Duodenal mucosa (tissue), 2 donors: ENCODE measurements at regions not wholly inside any gene's neighbourhood (a gene's known extent, or its start where the extent isn't known, plus 50 kb on each side); places are given as distances from the start of the nearest gene placed in this dataset.

Experiments used
- H3K27ac ChIP-seq: one replicate; pipeline ENCODE4 v1.7.0; 2013; ENCODE audit warnings: low read depth, low read length
- H3K27me3 ChIP-seq, 2 donors: one replicate each; pipeline ENCODE4 v1.7.0; 2013; ENCODE audit warnings: low read length in 2 of 2, control low read depth in 1 of 2; ENCODE audit not compliant: insufficient read depth in 2 of 2, control insufficient read depth in 1 of 2
- H3K36me3 ChIP-seq, 2 donors: one replicate each; pipeline ENCODE4 v1.7.0; 2013; ENCODE audit warnings: low read length in 2 of 2, control low read depth in 1 of 2; ENCODE audit not compliant: insufficient read depth in 2 of 2, control insufficient read depth in 1 of 2
- H3K4me1 ChIP-seq, 2 donors: one replicate each; pipeline ENCODE4 v1.7.0; 2013; ENCODE audit warnings: low read length in 2 of 2, control low read depth in 1 of 2; ENCODE audit not compliant: insufficient read depth in 2 of 2, control insufficient read depth in 1 of 2
- H3K4me3 ChIP-seq, 2 donors: one replicate each; pipeline ENCODE4 v1.7.0; 2013; ENCODE audit warnings: low read length in 2 of 2, low read depth in 1 of 2
- H3K9ac ChIP-seq, 2 donors: one replicate each; pipeline ENCODE4 v1.7.0; 2013; ENCODE audit warnings: low read length in 2 of 2, low read depth in 1 of 2
- H3K9me3 ChIP-seq, 2 donors: one replicate each; pipeline ENCODE4 v1.7.0; 2013; ENCODE audit warnings: low read length in 2 of 2, control low read depth in 1 of 2; ENCODE audit not compliant: control insufficient read depth in 1 of 2

- Histone ChIP-seq H3K4me1 (no peaks in the 10 kb centered on the region), H3K4me3 (no peak overlapping the region), H3K9ac (no peak overlapping the region), H3K27me3 (no peaks in the 10 kb centered on the region), H3K27ac (no peak overlapping the region), H3K9me3 (no peaks in the 10 kb centered on the region), H3K36me3 (no peaks in the 10 kb centered on the region)
Measured at GRCh38 chr2:53452957-53453748, 314.5 kb upstream of the CHAC2 start.

DNA sequence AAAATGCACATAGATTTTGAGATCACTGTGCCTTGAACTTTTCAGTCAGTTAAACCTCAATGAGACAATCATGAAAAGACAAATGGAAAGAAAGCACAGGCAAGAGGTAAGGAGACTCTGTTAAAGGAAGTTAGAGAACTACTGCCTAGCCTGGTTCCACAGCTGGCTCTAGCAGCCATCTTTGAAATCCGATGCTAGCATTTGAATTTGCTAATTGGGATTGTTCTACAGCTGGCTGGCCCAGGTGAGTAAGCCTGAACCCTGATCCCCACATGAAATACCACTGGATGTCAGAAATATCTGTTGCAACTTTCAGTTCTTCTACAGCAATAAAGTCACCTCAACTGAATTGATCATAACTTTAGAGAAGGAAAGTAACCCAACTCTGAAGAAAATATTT is 315.2 kb upstream of the CHAC2 start:
- Histone ChIP-seq H3K4me3 (no peak overlapping the region), H3K27ac (no peak overlapping the region), H3K9ac (no peak overlapping the region), H3K36me3 (no peaks in the 10 kb centered on the region), H3K4me1 (no peaks in the 10 kb centered on the region), H3K27me3 (no peaks in the 10 kb centered on the region), H3K9me3 (no peaks in the 10 kb centered on the region)

- no peaks in the 10 kb centered on the region for H3K4me1 ChIP-seq
- no peak overlapping the region for H3K9ac ChIP-seq
- no peaks in the 10 kb centered on the region for H3K9me3 ChIP-seq
- H3K27me3 ChIP-seq, result no peaks in the 10 kb centered on the region
- H3K27ac ChIP-seq, result no peak overlapping the region
- no peaks in the 10 kb centered on the region for H3K36me3 ChIP-seq
- H3K4me3 ChIP-seq, result no peak overlapping the region
Measured at GRCh38 chr2:53450923-53451322, 316.7 kb upstream of the CHAC2 start.

- Histone ChIP-seq H3K27ac (no peak overlapping the region), H3K36me3 (no peaks in the 10 kb centered on the region), H3K9me3 (no peaks in the 10 kb centered on the region), H3K27me3 (no peaks in the 10 kb centered on the region), H3K4me1 (no peaks in the 10 kb centered on the region), H3K9ac (no peak overlapping the region), H3K4me3 (no peak overlapping the region)
Measured at GRCh38 chr2:53448591-53448990, 319.0 kb upstream of the CHAC2 start.

GRCh38 chr2:53448086-53448485 is 319.5 kb upstream of the CHAC2 start:
- H3K4me1 ChIP-seq, result no peaks in the 10 kb centered on the region
- H3K27ac ChIP-seq, result no peak overlapping the region
- no peak overlapping the region for H3K9ac ChIP-seq

GRCh38 chr2:53445383-53446070 is 322.1 kb upstream of the CHAC2 start:
- Histone ChIP-seq H3K9me3 (no peaks in the 10 kb centered on the region), H3K27me3 (no peaks in the 10 kb centered on the region), H3K9ac (no peak overlapping the region), H3K27ac (no peak overlapping the region), H3K4me3 (no peak overlapping the region), H3K36me3 (no peaks in the 10 kb centered on the region), H3K4me1 (no peaks in the 10 kb centered on the region)

More at GRCh38 chr2:53448086-53448485, 319.5 kb upstream of the CHAC2 start:
- H3K27me3 ChIP-seq, result no peaks in the 10 kb centered on the region
- no peak overlapping the region for H3K4me3 ChIP-seq
- no peaks in the 10 kb centered on the region for H3K36me3 ChIP-seq
- H3K9me3 ChIP-seq, result no peaks in the 10 kb centered on the region

DNA sequence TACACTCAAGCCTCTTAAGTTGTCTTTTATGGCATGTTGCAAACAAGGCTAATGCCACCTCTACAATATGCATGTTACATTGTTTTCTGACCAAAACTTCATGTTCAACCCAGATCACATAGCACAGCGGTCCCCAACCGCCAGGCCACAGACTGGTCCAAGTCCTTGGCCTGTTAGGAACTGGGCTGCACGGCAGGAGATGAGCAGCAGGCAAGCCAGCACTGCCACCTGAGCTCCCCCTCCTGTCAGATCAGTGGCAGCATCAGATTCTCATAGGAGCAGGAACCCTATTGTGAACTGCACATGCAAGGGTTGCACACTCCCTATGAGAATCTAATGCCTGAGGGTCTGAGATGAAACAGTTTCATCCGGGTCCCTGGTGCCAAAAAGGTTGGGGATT is 324.8 kb upstream of the CHAC2 start:
- peaks cover 0 to 5% of the 10 kb centered on the region in 2 donors for H3K4me1 ChIP-seq

GRCh38 chr2:53442093-53442492 is 325.5 kb upstream of the CHAC2 start:
- Histone ChIP-seq H3K9ac (no peak overlapping the region), H3K27ac (no peak overlapping the region), H3K9me3 (no peaks in the 10 kb centered on the region), H3K4me3 (no peak overlapping the region), H3K27me3 (no peaks in the 10 kb centered on the region), H3K36me3 (no peaks in the 10 kb centered on the region), H3K4me1 (peaks cover 0 to 6% of the 10 kb centered on the region in 2 donors)

More for the DNA sequence above, 324.8 kb upstream of the CHAC2 start:
- no peaks in the 10 kb centered on the region for H3K9me3 ChIP-seq
- no peak overlapping the region for H3K9ac ChIP-seq
- no peaks in the 10 kb centered on the region for H3K27me3 ChIP-seq
- no peak overlapping the region for H3K27ac ChIP-seq
- no peak overlapping the region for H3K4me3 ChIP-seq
- no peaks in the 10 kb centered on the region for H3K36me3 ChIP-seq

DNA sequence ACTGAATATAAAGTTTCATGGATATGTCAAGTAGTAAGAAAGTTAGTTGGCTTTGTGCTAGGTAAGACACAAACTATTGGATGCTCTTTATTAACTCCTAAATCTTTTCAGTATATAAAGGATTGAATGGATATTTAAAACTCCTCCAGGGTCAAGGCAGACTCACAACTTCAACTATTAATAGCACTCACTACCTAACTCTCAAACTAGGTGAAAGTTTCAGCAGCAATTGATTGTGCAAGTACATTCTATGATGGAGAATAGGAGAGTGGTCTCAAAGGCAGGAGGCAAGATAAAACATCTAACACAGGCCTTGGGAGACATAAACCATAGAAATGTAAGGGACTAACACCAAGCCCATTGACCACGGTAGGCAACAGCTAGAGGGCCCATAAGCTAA is 328.9 kb upstream of the CHAC2 start:
- no peak overlapping the region for H3K9ac ChIP-seq
- no peak overlapping the region for H3K4me3 ChIP-seq
- no peaks in the 10 kb centered on the region for H3K36me3 ChIP-seq
- no peaks in the 10 kb centered on the region for H3K27me3 ChIP-seq
- H3K9me3 ChIP-seq, result no peaks in the 10 kb centered on the region
- peaks cover 0 to 6% of the 10 kb centered on the region in 2 donors for H3K4me1 ChIP-seq
- H3K27ac ChIP-seq, result no peak overlapping the region

DNA sequence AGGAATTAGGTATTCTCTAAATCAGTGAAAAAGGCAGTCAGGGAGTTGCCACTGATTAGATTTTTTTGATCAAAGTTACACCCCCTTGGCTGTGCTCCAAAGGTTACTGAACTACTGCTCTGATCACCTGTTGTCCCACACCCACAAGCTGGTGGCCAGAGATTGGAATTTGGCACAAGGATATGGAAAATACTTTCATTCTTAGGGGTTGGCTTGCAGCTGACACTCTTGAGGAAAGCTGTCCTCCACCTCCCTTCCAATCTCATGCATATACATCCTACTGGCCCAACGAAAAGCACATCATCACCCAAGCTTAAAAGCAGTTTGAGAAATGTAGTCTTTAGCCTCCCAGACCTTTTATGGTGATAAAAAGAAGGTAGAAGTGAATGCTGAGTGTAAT is 329.5 kb upstream of the CHAC2 start:
- Histone ChIP-seq H3K4me3 (no peak overlapping the region), H3K9ac (no peak overlapping the region), H3K4me1 (peaks cover 0 to 6% of the 10 kb centered on the region in 2 donors), H3K27ac (no peak overlapping the region), H3K9me3 (no peaks in the 10 kb centered on the region), H3K36me3 (no peaks in the 10 kb centered on the region), H3K27me3 (no peaks in the 10 kb centered on the region)
